Panc1 (cell line): ENCODE measurements at regions not wholly inside any gene's neighbourhood (a gene's known extent, or its start where the extent isn't known, plus 50 kb on each side); places are given as distances from the start of the nearest gene placed in this dataset.

ENCODE experiments used
- ATAC-seq: fragments of 200-7000 bp; cut with Tn5 transposase; 2 replicates; pipeline ENCODE4 v1.9.1; 2020; ENCODE audit warnings: mild to moderate bottlenecking, moderate library complexity
- BruUV-seq: library from RNA; stranded (reverse); fragments of 400-500 nt; replicated peaks from 2 replicates; lab custom pipeline; 2021; lab: Mats Ljungman, UMichigan
- CTCF ChIA-PET: fragments of 300-600 bp; sonication (Branson Sonifier 250); formaldehyde crosslinking; loops from one replicate; lab custom pipeline; 2022; ENCODE audit warnings: antibody characterized with exemption; lab: Charles Lee
- POLR2A ChIA-PET: fragments of 300-600 bp; sonication (Branson Sonifier 250); formaldehyde crosslinking; loops from one replicate; lab custom pipeline; 2022; ENCODE audit warnings: antibody characterized with exemption; lab: Charles Lee
- DNase-seq: peaks from one replicate; pipeline ENCODE4 v3.0.0-alpha.2; 2010; ENCODE audit warnings: low read depth, low spot score
- H3K27ac ChIP-seq: 2 replicates; pipeline ENCODE4 v1.5.1; 2011; ENCODE audit warnings: mild to moderate bottlenecking, low read length, inconsistent platforms
- H3K27me3 ChIP-seq: fragments of 200-500 bp; sonication (Bioruptor generic); 2 replicates; pipeline ENCODE4 v1.6.0; 2014; ENCODE audit warnings: low read length, inconsistent platforms; ENCODE audit not compliant: control insufficient read depth, insufficient read depth
- H3K36me3 ChIP-seq: fragments of 200-500 bp; sonication (Bioruptor generic); 2 replicates; pipeline ENCODE4 v1.5.1; 2014; ENCODE audit warnings: inconsistent platforms, mild to moderate bottlenecking, low read length, moderate library complexity; ENCODE audit not compliant: control insufficient read depth, insufficient read depth
- H3K4me1 ChIP-seq: 2 replicates; pipeline ENCODE4 v1.5.1; 2011; ENCODE audit warnings: inconsistent platforms, mild to moderate bottlenecking, low read length, moderate library complexity; ENCODE audit not compliant: control insufficient read depth, insufficient read depth
- H3K4me3 ChIP-seq, 2 experiments: 2 replicates each; pipeline ENCODE4 v1.5.1; 2011 to 2012; ENCODE audit warnings: low read depth in 2 of 2, low read length in 2 of 2, mild to moderate bottlenecking in 2 of 2, inconsistent platforms in 1 of 2, moderate library complexity in 1 of 2
- H3K9me3 ChIP-seq: fragments of 200-500 bp; sonication (Bioruptor generic); 2 replicates; pipeline ENCODE4 v1.5.1; 2014; ENCODE audit warnings: low read depth, mild to moderate bottlenecking, inconsistent platforms, low read length, moderate library complexity; ENCODE audit not compliant: control insufficient read depth, insufficient read depth
- POLR2AphosphoS5 ChIP-seq: IDR thresholded peaks from 2 replicates; pipeline ENCODE4 v1.6.1; 2012; ENCODE audit warnings: mild to moderate bottlenecking, low read depth, low read length, moderate library complexity
- SIN3A ChIP-seq: IDR thresholded peaks from 2 replicates; pipeline ENCODE4 v1.6.1; 2012; ENCODE audit warnings: low read depth, mild to moderate bottlenecking, low read length, moderate library complexity, borderline replicate concordance; ENCODE audit not compliant: insufficient read depth
- TCF7L2 ChIP-seq: IDR thresholded peaks from 2 replicates; pipeline ENCODE4 v1.6.1; 2011; ENCODE audit warnings: mild to moderate bottlenecking, low read depth, low read length, inconsistent platforms
- in situ Hi-C: cut with HindIII; loops from 2 replicates; pipeline ENCODE4 v1.10.0; 2016; ENCODE audit warnings: low sequenced_read_pairs, low pct_unique_long_range_greater_than_20kb
- intact Hi-C: fragments of 100-400 bp; cut with micrococcal nuclease; formaldehyde crosslinking; loops from one replicate; pipeline ENCODE4 v1.10.0; 2022; ENCODE audit not compliant: unreplicated experiment
- TF ChIP-seq, protein P1 (sequence below): fragments of 450-650 bp; IDR thresholded peaks from 2 replicates; pipeline ENCODE4 v1.5.1; 2017; ENCODE audit warnings: mild to moderate bottlenecking
- TF ChIP-seq, protein P2 (sequence below), 2 experiments: IDR thresholded peaks; 2 replicates each; pipeline ENCODE4 v1.6.1; 2011 to 2012; ENCODE audit warnings: low read depth in 2 of 2, control low read depth in 1 of 2, low read length in 1 of 2, mild to moderate bottlenecking in 1 of 2, moderate library complexity in 1 of 2; ENCODE audit not compliant: insufficient read depth in 1 of 2

- ChIA-PET CTCF (no interaction called here), POLR2A (no interaction called here)
- Histone ChIP-seq H3K36me3 (no peaks in the 10 kb centered on the region), H3K27ac (no peak overlapping the region), H3K4me3 (no peak overlapping the region), H3K9me3 (peaks cover 5% of the 10 kb centered on the region; the same call in 1 of the 2 replicates), H3K27me3 (no peaks in the 10 kb centered on the region; the same call in 1 of the 2 replicates), H3K4me1 (no peaks in the 10 kb centered on the region)
- DNase-seq, result no peak
- no TSS peak for BruUV-seq
- no peak for TF ChIP-seq POLR2AphosphoS5
- TF ChIP-seq, protein P1, sequence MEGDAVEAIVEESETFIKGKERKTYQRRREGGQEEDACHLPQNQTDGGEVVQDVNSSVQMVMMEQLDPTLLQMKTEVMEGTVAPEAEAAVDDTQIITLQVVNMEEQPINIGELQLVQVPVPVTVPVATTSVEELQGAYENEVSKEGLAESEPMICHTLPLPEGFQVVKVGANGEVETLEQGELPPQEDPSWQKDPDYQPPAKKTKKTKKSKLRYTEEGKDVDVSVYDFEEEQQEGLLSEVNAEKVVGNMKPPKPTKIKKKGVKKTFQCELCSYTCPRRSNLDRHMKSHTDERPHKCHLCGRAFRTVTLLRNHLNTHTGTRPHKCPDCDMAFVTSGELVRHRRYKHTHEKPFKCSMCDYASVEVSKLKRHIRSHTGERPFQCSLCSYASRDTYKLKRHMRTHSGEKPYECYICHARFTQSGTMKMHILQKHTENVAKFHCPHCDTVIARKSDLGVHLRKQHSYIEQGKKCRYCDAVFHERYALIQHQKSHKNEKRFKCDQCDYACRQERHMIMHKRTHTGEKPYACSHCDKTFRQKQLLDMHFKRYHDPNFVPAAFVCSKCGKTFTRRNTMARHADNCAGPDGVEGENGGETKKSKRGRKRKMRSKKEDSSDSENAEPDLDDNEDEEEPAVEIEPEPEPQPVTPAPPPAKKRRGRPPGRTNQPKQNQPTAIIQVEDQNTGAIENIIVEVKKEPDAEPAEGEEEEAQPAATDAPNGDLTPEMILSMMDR, result no peak
- TF ChIP-seq, protein P2, sequence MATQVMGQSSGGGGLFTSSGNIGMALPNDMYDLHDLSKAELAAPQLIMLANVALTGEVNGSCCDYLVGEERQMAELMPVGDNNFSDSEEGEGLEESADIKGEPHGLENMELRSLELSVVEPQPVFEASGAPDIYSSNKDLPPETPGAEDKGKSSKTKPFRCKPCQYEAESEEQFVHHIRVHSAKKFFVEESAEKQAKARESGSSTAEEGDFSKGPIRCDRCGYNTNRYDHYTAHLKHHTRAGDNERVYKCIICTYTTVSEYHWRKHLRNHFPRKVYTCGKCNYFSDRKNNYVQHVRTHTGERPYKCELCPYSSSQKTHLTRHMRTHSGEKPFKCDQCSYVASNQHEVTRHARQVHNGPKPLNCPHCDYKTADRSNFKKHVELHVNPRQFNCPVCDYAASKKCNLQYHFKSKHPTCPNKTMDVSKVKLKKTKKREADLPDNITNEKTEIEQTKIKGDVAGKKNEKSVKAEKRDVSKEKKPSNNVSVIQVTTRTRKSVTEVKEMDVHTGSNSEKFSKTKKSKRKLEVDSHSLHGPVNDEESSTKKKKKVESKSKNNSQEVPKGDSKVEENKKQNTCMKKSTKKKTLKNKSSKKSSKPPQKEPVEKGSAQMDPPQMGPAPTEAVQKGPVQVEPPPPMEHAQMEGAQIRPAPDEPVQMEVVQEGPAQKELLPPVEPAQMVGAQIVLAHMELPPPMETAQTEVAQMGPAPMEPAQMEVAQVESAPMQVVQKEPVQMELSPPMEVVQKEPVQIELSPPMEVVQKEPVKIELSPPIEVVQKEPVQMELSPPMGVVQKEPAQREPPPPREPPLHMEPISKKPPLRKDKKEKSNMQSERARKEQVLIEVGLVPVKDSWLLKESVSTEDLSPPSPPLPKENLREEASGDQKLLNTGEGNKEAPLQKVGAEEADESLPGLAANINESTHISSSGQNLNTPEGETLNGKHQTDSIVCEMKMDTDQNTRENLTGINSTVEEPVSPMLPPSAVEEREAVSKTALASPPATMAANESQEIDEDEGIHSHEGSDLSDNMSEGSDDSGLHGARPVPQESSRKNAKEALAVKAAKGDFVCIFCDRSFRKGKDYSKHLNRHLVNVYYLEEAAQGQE (IDR thresholded peaks at IDR 0.05; ENCODE audit: insufficient read depth in 1 of 2, low read depth in 2 of 2, low read length in 1 of 2), result no peak
- TF ChIP-seq TCF7L2, result no peak
- no peak for TF ChIP-seq SIN3A
- intact Hi-C loops, result no loop called here
- in situ Hi-C loops, result no loop called here
- ATAC-seq, result no peak
Observed at GRCh38 chr15:98272625-98273024, 312.1 kb downstream of the ARRDC4 start.

DNA sequence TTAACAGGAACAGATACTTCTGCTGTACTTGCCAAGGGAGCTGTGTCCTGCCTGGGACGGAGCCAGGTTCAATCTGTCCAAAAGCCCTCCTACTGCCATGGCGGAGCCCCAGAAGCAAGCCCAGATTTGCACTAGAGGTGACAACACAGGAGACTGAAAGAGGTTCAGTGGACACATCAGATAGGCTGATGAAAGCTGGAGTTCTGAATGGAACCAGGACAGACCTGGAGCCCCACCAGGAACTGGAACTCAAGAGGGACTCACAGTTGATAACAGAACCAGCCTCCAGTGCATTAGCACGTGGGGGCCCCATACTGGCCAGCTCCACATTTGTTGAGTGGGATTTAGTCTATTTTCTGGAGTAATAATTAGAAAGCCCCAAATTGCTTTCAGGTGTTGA, 315.5 kb downstream of the ARRDC4 start:
- in situ Hi-C loops, result no loop called here
- Histone ChIP-seq H3K9me3 (no peaks in the 10 kb centered on the region), H3K36me3 (no peaks in the 10 kb centered on the region), H3K27me3 (no peaks in the 10 kb centered on the region; the same call in none of the 2 replicates), H3K4me3 (no peak overlapping the region), H3K4me1 (no peaks in the 10 kb centered on the region), H3K27ac (no peak overlapping the region)
- no peak for DNase-seq
- BruUV-seq, result no TSS peak
- ChIA-PET CTCF (interaction anchor here (0.7 kb wide), 1 partner anchor 92 kb away, joined by 6 read pairs; no protein-coding TSS in a partner anchor), POLR2A (no interaction called here)
- TF ChIP-seq, protein P1, result no peak
- TF ChIP-seq SIN3A (no peak), TCF7L2 (no peak)
- no peak for ATAC-seq
- intact Hi-C loops, result no loop called here
